ENCODE measurements at regions not wholly inside any gene's neighbourhood (a gene's known extent, or its start where the extent isn't known, plus 50 kb on each side); places are given as distances from the start of the nearest gene placed in this dataset.

- 77% methylated on average over 4 of the region's 7 CpGs for WGBS (ENCODE audit: insufficient coverage)
- Histone ChIP-seq H3K4me1 (ENCODE audit: control insufficient read depth, insufficient read depth, low read length) (no peaks in the 10 kb centered on the region), H3K4me3 (ENCODE audit: low read length) (no peak overlapping the region), H3K27ac (ENCODE audit: low read length) (no peak overlapping the region), H3K27me3 (ENCODE audit: control insufficient read depth, insufficient read depth, low read length) (no peaks in the 10 kb centered on the region), H3K36me3 (ENCODE audit: control insufficient read depth, insufficient read depth, low read length) (no peaks in the 10 kb centered on the region), H3K9me3 (replicated peaks; ENCODE audit: control insufficient read depth, low read depth, low read length) (no peaks in the 10 kb centered on the region)
- no peak for DNase-seq
Measured at GRCh38 chr2:121873864-121874263, 118.4 kb downstream of the TSN start.

GRCh38 chr2:121875585-121876185, 120.2 kb downstream of the TSN start:
- no CpG with 5 or more reads among the region's 2 CpGs for WGBS (ENCODE audit: insufficient coverage)
- Histone ChIP-seq H3K9me3 (replicated peaks; ENCODE audit: control insufficient read depth, low read depth, low read length) (peaks cover 4% of the 10 kb centered on the region), H3K36me3 (ENCODE audit: control insufficient read depth, insufficient read depth, low read length) (no peaks in the 10 kb centered on the region), H3K27me3 (ENCODE audit: control insufficient read depth, insufficient read depth, low read length) (no peaks in the 10 kb centered on the region), H3K27ac (ENCODE audit: low read length) (no peak overlapping the region), H3K4me1 (ENCODE audit: control insufficient read depth, insufficient read depth, low read length) (no peaks in the 10 kb centered on the region), H3K4me3 (ENCODE audit: low read length) (no peak overlapping the region)
- DNase-seq = peak; percentile 57

- DNase-seq = no peak
Measured at GRCh38 chr2:121877366-121877765, 121.9 kb downstream of the TSN start.

GRCh38 chr2:121880283-121880682, 124.8 kb downstream of the TSN start:
- H3K4me1 ChIP-seq (ENCODE audit: control insufficient read depth, insufficient read depth, low read length) = peaks cover 4% of the 10 kb centered on the region
- H3K27me3 ChIP-seq (ENCODE audit: control insufficient read depth, insufficient read depth, low read length) = no peaks in the 10 kb centered on the region
- no peak for DNase-seq
- WGBS (ENCODE audit: insufficient coverage) = no CpG with 5 or more reads among the region's 4 CpGs
- no peak overlapping the region for H3K4me3 ChIP-seq (ENCODE audit: low read length)
- H3K27ac ChIP-seq (ENCODE audit: low read length) = no peak overlapping the region
- H3K36me3 ChIP-seq (ENCODE audit: control insufficient read depth, insufficient read depth, low read length) = no peaks in the 10 kb centered on the region
- peaks cover 4% of the 10 kb centered on the region for H3K9me3 ChIP-seq (replicated peaks; ENCODE audit: control insufficient read depth, low read depth, low read length)

More at GRCh38 chr2:121877366-121877765, 121.9 kb downstream of the TSN start:
- Histone ChIP-seq H3K9me3 (replicated peaks; ENCODE audit: control insufficient read depth, low read depth, low read length) (peaks cover 4% of the 10 kb centered on the region), H3K27me3 (ENCODE audit: control insufficient read depth, insufficient read depth, low read length) (no peaks in the 10 kb centered on the region), H3K4me1 (ENCODE audit: control insufficient read depth, insufficient read depth, low read length) (no peaks in the 10 kb centered on the region), H3K4me3 (ENCODE audit: low read length) (no peak overlapping the region), H3K36me3 (ENCODE audit: control insufficient read depth, insufficient read depth, low read length) (no peaks in the 10 kb centered on the region), H3K27ac (ENCODE audit: low read length) (no peak overlapping the region)
- no CpG with 5 or more reads among the region's 1 CpG for WGBS (ENCODE audit: insufficient coverage)

GRCh38 chr2:121881038-121881437, 125.6 kb downstream of the TSN start:
- no peak for DNase-seq
- 100% methylated on average over 3 of the region's 4 CpGs for WGBS (ENCODE audit: insufficient coverage)

GRCh38 chr2:121881950-121882349, 126.5 kb downstream of the TSN start:
- Histone ChIP-seq H3K27me3 (ENCODE audit: control insufficient read depth, insufficient read depth, low read length) (no peaks in the 10 kb centered on the region), H3K36me3 (ENCODE audit: control insufficient read depth, insufficient read depth, low read length) (no peaks in the 10 kb centered on the region), H3K27ac (ENCODE audit: low read length) (no peak overlapping the region), H3K9me3 (replicated peaks; ENCODE audit: control insufficient read depth, low read depth, low read length) (peaks cover 4% of the 10 kb centered on the region), H3K4me1 (ENCODE audit: control insufficient read depth, insufficient read depth, low read length) (peaks cover 4% of the 10 kb centered on the region), H3K4me3 (ENCODE audit: low read length) (no peak overlapping the region)
- DNase-seq = no peak
- WGBS (ENCODE audit: insufficient coverage) = 100% methylated on average over 1 of the region's 4 CpGs

More at GRCh38 chr2:121881038-121881437, 125.6 kb downstream of the TSN start:
- Histone ChIP-seq H3K4me1 (ENCODE audit: control insufficient read depth, insufficient read depth, low read length) (peaks cover 4% of the 10 kb centered on the region), H3K9me3 (replicated peaks; ENCODE audit: control insufficient read depth, low read depth, low read length) (peaks cover 4% of the 10 kb centered on the region), H3K36me3 (ENCODE audit: control insufficient read depth, insufficient read depth, low read length) (no peaks in the 10 kb centered on the region), H3K27me3 (ENCODE audit: control insufficient read depth, insufficient read depth, low read length) (no peaks in the 10 kb centered on the region), H3K4me3 (ENCODE audit: low read length) (no peak overlapping the region), H3K27ac (ENCODE audit: low read length) (no peak overlapping the region)

- Histone ChIP-seq H3K9me3 (replicated peaks; ENCODE audit: control insufficient read depth, low read depth, low read length) (peaks cover 4% of the 10 kb centered on the region), H3K27me3 (ENCODE audit: control insufficient read depth, insufficient read depth, low read length) (no peaks in the 10 kb centered on the region), H3K36me3 (ENCODE audit: control insufficient read depth, insufficient read depth, low read length) (no peaks in the 10 kb centered on the region), H3K4me1 (ENCODE audit: control insufficient read depth, insufficient read depth, low read length) (peaks cover 4% of the 10 kb centered on the region), H3K27ac (ENCODE audit: low read length) (no peak overlapping the region), H3K4me3 (ENCODE audit: low read length) (no peak overlapping the region)
- WGBS (ENCODE audit: insufficient coverage) = 60% methylated on average over 1 of the region's 3 CpGs
- DNase-seq = no peak
Measured at GRCh38 chr2:121884078-121884477, 128.6 kb downstream of the TSN start.

- H3K9me3 ChIP-seq (replicated peaks; ENCODE audit: control insufficient read depth, low read depth, low read length) = peaks cover under 1% of the 10 kb centered on the region
- no peak overlapping the region for H3K4me3 ChIP-seq (ENCODE audit: low read length)
- no peak for DNase-seq
- WGBS (ENCODE audit: insufficient coverage) = no CpG with 5 or more reads among the region's 4 CpGs
- H3K36me3 ChIP-seq (ENCODE audit: control insufficient read depth, insufficient read depth, low read length) = no peaks in the 10 kb centered on the region
- no peaks in the 10 kb centered on the region for H3K27me3 ChIP-seq (ENCODE audit: control insufficient read depth, insufficient read depth, low read length)
- H3K4me1 ChIP-seq (ENCODE audit: control insufficient read depth, insufficient read depth, low read length) = peaks cover 4% of the 10 kb centered on the region
- no peak overlapping the region for H3K27ac ChIP-seq (ENCODE audit: low read length)
Measured at GRCh38 chr2:121884511-121884921, 129.1 kb downstream of the TSN start.

GRCh38 chr2:121886059-121886458, 130.6 kb downstream of the TSN start:
- no peak for DNase-seq
- H3K27me3 ChIP-seq (ENCODE audit: control insufficient read depth, insufficient read depth, low read length) = no peaks in the 10 kb centered on the region
- peaks cover 4% of the 10 kb centered on the region for H3K4me1 ChIP-seq (ENCODE audit: control insufficient read depth, insufficient read depth, low read length)
- H3K4me3 ChIP-seq (ENCODE audit: low read length) = no peak overlapping the region
- no peak overlapping the region for H3K27ac ChIP-seq (ENCODE audit: low read length)
- no peaks in the 10 kb centered on the region for H3K36me3 ChIP-seq (ENCODE audit: control insufficient read depth, insufficient read depth, low read length)
- H3K9me3 ChIP-seq (replicated peaks; ENCODE audit: control insufficient read depth, low read depth, low read length) = no peaks in the 10 kb centered on the region
- WGBS (ENCODE audit: insufficient coverage) = 61% methylated on average over 2 of the region's 4 CpGs

- no peaks in the 10 kb centered on the region for H3K36me3 ChIP-seq (ENCODE audit: control insufficient read depth, insufficient read depth, low read length)
- DNase-seq = no peak
- H3K4me1 ChIP-seq (ENCODE audit: control insufficient read depth, insufficient read depth, low read length) = peaks cover 4% of the 10 kb centered on the region
- H3K4me3 ChIP-seq (ENCODE audit: low read length) = no peak overlapping the region
- no peak overlapping the region for H3K27ac ChIP-seq (ENCODE audit: low read length)
- 87% methylated on average over 14 of the region's 16 CpGs for WGBS (ENCODE audit: insufficient coverage)
- no peaks in the 10 kb centered on the region for H3K9me3 ChIP-seq (replicated peaks; ENCODE audit: control insufficient read depth, low read depth, low read length)
- H3K27me3 ChIP-seq (ENCODE audit: control insufficient read depth, insufficient read depth, low read length) = no peaks in the 10 kb centered on the region
Measured at GRCh38 chr2:121887513-121888188, 132.2 kb downstream of the TSN start.
